Activated B cell treated with CpG ODN at 0.5 μM for 24 hours (primary cell): ENCODE measurements at regions not wholly inside any gene's neighbourhood (a gene's known extent, or its start where the extent isn't known, plus 50 kb on each side); places are given as distances from the start of the nearest gene placed in this dataset.

ENCODE experiments used
- ATAC-seq: fragments of 200-7000 bp; cut with Tn5 transposase; one replicate; pipeline ENCODE4 v1.10.0; 2021; ENCODE audit warnings: low read depth, mild to moderate bottlenecking, moderate library complexity
- CTCF ChIA-PET: fragments of 350-600 bp; sonication (Branson Sonifier 250); formaldehyde crosslinking; loops from one replicate; lab custom pipeline; 2021; ENCODE audit warnings: antibody characterized with exemption; lab: Charles Lee
- POLR2A ChIA-PET: fragments of 350-600 bp; sonication (Branson Sonifier 250); formaldehyde crosslinking; loops from one replicate; lab custom pipeline; 2021; ENCODE audit warnings: antibody characterized with exemption; lab: Charles Lee
- DNase-seq: peaks from one replicate; pipeline ENCODE4 v3.0.0; 2022
- H3K27ac Mint-ChIP-seq: one replicate; pipeline ENCODE4 v1.8.0; 2020; ENCODE audit warnings: mixed read lengths
- H3K27me3 Mint-ChIP-seq: one replicate; pipeline ENCODE4 v1.8.0; 2021; ENCODE audit warnings: mixed read lengths
- H3K36me3 Mint-ChIP-seq: one replicate; pipeline ENCODE4 v1.8.0; 2021; ENCODE audit warnings: low read depth, mixed read lengths
- H3K4me1 Mint-ChIP-seq: one replicate; pipeline ENCODE4 v1.8.0; 2021; ENCODE audit warnings: mixed read lengths
- H3K4me3 Mint-ChIP-seq: one replicate; pipeline ENCODE4 v1.8.0; 2020; ENCODE audit warnings: mild to moderate bottlenecking, mixed read lengths
- H3K9me3 Mint-ChIP-seq: one replicate; pipeline ENCODE4 v1.8.0; 2020; ENCODE audit warnings: mixed read lengths
- intact Hi-C: fragments of 100-400 bp; cut with micrococcal nuclease; formaldehyde crosslinking; loops from one replicate; pipeline ENCODE4 v1.15.1; 2024
- TF ChIP-seq, protein P1 (sequence below): fragments of 200-600 bp; IDR thresholded peaks from one replicate; pipeline ENCODE4 v1.8.0; 2022; ENCODE audit warnings: antibody characterized with exemption, mild to moderate bottlenecking

DNA sequence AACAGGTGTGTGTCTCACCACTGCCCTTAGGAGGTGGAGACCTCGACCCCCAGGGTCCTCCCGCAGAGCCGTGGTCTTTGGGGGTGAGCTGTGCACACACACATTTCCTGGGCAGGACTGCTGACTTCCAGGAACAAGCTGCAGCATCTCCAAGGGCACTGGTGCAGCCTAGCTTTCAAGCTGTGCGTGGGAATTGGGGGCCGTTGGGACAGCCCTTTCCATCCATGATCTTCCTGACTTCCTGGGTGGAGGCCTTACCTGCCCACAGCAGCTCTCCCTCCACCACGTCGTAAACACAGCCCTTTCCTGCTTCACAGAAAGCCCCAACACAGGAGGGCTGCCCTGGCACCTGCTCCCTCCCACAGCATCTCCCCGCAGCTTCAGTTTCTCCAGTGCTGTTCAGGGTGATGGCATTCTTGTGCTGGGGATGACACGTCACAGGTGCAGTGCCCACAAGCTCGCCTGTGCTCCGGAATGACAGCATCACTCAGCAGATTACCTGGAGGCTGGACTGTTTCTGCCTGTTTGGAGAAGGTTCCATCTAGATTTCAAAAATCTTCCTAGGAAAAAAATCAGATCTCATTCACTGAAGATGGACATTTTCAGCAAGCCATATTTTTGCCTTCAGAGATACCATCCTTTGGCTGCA is 208.0 kb upstream of the PPP2R2D start:
- intact Hi-C loops, result no loop called here
- DNase-seq, result no peak
- Mint-ChIP-seq H3K4me3 (no peak overlapping the region), H3K9me3 (no peaks in the 10 kb centered on the region), H3K27ac (no peak overlapping the region), H3K27me3 (no peaks in the 10 kb centered on the region), H3K36me3 (no peaks in the 10 kb centered on the region), H3K4me1 (no peaks in the 10 kb centered on the region)
- TF ChIP-seq, protein P1, sequence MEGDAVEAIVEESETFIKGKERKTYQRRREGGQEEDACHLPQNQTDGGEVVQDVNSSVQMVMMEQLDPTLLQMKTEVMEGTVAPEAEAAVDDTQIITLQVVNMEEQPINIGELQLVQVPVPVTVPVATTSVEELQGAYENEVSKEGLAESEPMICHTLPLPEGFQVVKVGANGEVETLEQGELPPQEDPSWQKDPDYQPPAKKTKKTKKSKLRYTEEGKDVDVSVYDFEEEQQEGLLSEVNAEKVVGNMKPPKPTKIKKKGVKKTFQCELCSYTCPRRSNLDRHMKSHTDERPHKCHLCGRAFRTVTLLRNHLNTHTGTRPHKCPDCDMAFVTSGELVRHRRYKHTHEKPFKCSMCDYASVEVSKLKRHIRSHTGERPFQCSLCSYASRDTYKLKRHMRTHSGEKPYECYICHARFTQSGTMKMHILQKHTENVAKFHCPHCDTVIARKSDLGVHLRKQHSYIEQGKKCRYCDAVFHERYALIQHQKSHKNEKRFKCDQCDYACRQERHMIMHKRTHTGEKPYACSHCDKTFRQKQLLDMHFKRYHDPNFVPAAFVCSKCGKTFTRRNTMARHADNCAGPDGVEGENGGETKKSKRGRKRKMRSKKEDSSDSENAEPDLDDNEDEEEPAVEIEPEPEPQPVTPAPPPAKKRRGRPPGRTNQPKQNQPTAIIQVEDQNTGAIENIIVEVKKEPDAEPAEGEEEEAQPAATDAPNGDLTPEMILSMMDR, result no peak
- no peak for ATAC-seq
- ChIA-PET POLR2A (no interaction called here), CTCF (no interaction called here)

DNA sequence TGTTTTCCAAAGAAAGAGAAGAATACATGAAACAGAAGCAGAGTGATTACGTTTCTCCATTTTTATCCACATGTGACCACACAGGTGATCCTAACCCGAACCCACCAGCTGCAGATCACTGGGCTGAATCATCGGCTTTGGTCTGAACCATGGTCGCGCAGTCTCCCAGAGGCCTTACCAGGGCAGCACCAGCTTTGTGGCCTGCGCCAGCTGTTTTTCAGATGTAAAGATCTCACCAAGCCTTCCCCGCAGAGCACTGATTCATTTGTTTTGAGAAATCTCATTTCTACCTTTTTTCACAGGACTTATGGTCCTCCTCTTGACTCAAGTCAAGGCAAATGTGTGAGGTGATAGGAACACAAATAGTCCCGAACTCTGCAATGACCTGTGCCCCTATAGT is 207.0 kb upstream of the PPP2R2D start:
- intact Hi-C loops, result no loop called here

DNA sequence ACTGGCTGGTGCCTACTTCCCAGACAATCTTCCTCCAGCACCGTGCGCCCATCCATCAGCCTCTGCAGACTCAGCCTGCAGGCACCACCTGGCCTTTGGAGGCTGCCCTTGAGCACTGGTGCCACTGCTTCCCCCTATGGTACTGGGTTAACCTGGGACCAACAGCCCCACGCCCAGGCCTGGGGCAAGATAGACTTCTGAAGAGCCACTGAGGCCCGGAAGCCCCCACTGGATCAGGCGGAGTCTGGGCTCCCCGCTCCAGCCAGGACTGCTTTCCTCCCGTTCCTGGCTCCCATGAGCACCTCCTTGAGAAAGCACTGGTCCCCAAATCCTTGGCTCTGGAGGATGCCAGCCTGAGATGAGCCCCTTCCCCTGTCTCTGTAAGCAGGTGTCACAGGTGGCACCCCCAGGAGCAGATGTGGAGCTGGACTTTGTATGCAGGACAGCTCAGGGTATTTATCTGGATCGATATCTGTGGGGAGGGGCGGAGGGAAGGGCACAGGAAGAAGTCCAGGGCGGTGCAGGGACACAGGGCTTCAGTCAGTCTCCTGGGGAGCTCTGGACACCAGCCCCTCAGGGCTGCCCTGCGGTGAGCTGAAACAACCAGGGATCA is 206.5 kb upstream of the PPP2R2D start:
- intact Hi-C loops, result no loop called here
- Mint-ChIP-seq H3K9me3 (no peaks in the 10 kb centered on the region), H3K4me3 (no peak overlapping the region), H3K27ac (no peak overlapping the region), H3K27me3 (no peaks in the 10 kb centered on the region), H3K36me3 (no peaks in the 10 kb centered on the region), H3K4me1 (no peaks in the 10 kb centered on the region)
- POLR2A ChIA-PET, result no interaction called here
- DNase-seq, result no peak
- CTCF ChIA-PET, result no interaction called here
- TF ChIP-seq, protein P1, result no peak
- ATAC-seq, result no peak

More for the DNA sequence above, 207.0 kb upstream of the PPP2R2D start:
- H3K36me3 Mint-ChIP-seq, result no peaks in the 10 kb centered on the region
- ChIA-PET CTCF (no interaction called here), POLR2A (no interaction called here)
- H3K27ac Mint-ChIP-seq, result no peak overlapping the region
- no peaks in the 10 kb centered on the region for H3K27me3 Mint-ChIP-seq
- TF ChIP-seq, protein P1, result no peak
- DNase-seq, result no peak
- ATAC-seq, result no peak
- H3K4me3 Mint-ChIP-seq, result no peak overlapping the region
- no peaks in the 10 kb centered on the region for H3K4me1 Mint-ChIP-seq
- no peaks in the 10 kb centered on the region for H3K9me3 Mint-ChIP-seq

DNA sequence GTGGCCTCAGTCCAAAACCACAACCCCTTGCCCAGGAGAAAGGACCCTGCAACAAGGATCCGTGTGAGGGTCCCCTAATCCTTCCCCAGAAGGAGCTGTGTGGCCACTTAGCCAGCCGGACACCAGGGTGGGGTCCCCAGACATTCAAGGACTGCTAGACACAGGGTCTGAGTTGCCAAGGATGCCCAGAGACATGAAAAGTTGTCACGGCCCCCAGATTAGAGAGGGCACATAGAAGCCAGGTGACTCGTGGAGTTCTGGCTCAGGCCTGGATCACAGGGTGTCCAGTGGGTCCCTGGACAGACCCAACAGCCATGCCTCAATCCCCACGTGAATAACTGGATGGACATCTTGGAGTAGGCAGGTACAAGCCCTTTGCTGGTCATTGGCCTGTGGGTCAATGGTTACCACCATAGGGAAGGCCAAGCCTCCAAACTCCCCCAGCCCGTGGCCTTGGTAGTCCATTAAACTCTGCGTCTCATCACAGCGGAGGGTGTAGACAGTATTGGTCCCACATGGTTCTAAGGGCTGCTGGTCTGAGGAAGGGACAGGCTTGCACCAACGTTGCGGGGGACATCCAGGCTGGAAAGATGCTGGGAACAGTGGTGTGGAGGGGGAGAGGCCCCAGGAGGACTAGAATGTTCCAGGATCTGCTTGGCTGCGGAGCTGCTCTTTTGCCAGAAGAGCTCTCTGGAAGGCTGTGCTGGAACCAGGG is 205.9 kb upstream of the PPP2R2D start:
- CTCF ChIA-PET, result no interaction called here

More for the DNA sequence above, 205.9 kb upstream of the PPP2R2D start:
- TF ChIP-seq, protein P1, result no peak
- Mint-ChIP-seq H3K9me3 (no peaks in the 10 kb centered on the region), H3K4me3 (no peak overlapping the region), H3K36me3 (no peaks in the 10 kb centered on the region), H3K27ac (no peak overlapping the region), H3K4me1 (no peaks in the 10 kb centered on the region), H3K27me3 (no peaks in the 10 kb centered on the region)
- POLR2A ChIA-PET, result no interaction called here
- intact Hi-C loops, result no loop called here
- DNase-seq, result no peak
- ATAC-seq, result no peak
